HEK293 (cell line): ENCODE measurements at regions not wholly inside any gene's neighbourhood (a gene's known extent, or its start where the extent isn't known, plus 50 kb on each side); places are given as distances from the start of the nearest gene placed in this dataset.

Experiments
- CTCF ChIA-PET: fragments of 350-600 bp; formaldehyde crosslinking; extraction: SDS; loops from one replicate; lab custom pipeline; 2021; ENCODE audit warnings: antibody characterized with exemption; lab: Yijun Ruan, JAX
- POLR2A ChIA-PET: fragments of 300-600 bp; formaldehyde crosslinking; extraction: SDS; loops from one replicate; lab custom pipeline; 2020; ENCODE audit warnings: antibody characterized with exemption, inconsistent platforms; lab: Yijun Ruan, JAX
- H3K27ac ChIP-seq: fragments of 200-500 bp; sonication (Bioruptor generic); 2 replicates; pipeline ENCODE4 v1.5.1; 2014; ENCODE audit warnings: low read depth, low read length, control low read depth, inconsistent platforms; ENCODE audit errors: extremely low read depth
- H3K36me3 ChIP-seq, 2 experiments: fragments of 200-500 bp in 1 of 2; sonication (Bioruptor generic) in 1 of 2; 1 replicate in 1 of 2; 2 replicates in 1 of 2; pipeline ENCODE4 v1.5.1; 2014 to 2017; ENCODE audit warnings: inconsistent platforms in 2 of 2, low read length in 2 of 2; ENCODE audit not compliant: control insufficient read depth in 2 of 2, insufficient read depth in 1 of 2
- H3K4me1 ChIP-seq: fragments of 200-500 bp; sonication (Bioruptor generic); 2 replicates; pipeline ENCODE4 v1.5.1; 2014; ENCODE audit warnings: mild to moderate bottlenecking, low read length, inconsistent platforms; ENCODE audit not compliant: control insufficient read depth, insufficient read depth
- H3K4me3 ChIP-seq: 2 replicates; pipeline ENCODE4 v1.5.1; 2011; ENCODE audit warnings: low read depth, mild to moderate bottlenecking, control low read depth, low read length, moderate library complexity
- H3K9me3 ChIP-seq: fragments of 200-500 bp; sonication (Bioruptor generic); 2 replicates; pipeline ENCODE4 v1.5.1; 2014; ENCODE audit warnings: low read depth, low read length, inconsistent platforms; ENCODE audit not compliant: control insufficient read depth, insufficient read depth
- ATF2 ChIP-seq: fragments of 450-650 bp; formaldehyde crosslinking; IDR thresholded peaks from 2 replicates; pipeline ENCODE4 v1.5.1; 2016; ENCODE audit warnings: missing biosample characterization, missing genetic modification characterization, low read depth
- GLI4 ChIP-seq: fragments of 450-650 bp; formaldehyde crosslinking; IDR thresholded peaks from 2 replicates; pipeline ENCODE4 v1.5.1; 2016; ENCODE audit warnings: missing biosample characterization, missing genetic modification characterization
- HOXD13 ChIP-seq: sonication (generic); formaldehyde crosslinking; IDR thresholded peaks from 2 replicates; pipeline ENCODE4 v1.8.0; 2022; ENCODE audit warnings: missing genetic modification reagents, borderline replicate concordance
- KLF8 ChIP-seq: fragments of 450-650 bp; formaldehyde crosslinking; IDR thresholded peaks from 2 replicates; pipeline ENCODE4 v1.5.1; 2016; ENCODE audit warnings: missing biosample characterization, missing genetic modification characterization
- MEIS1 ChIP-seq: sonication (generic); formaldehyde crosslinking; IDR thresholded peaks from 2 replicates; pipeline ENCODE4 v1.8.1; 2022; ENCODE audit warnings: missing genetic modification reagents, mild to moderate bottlenecking, borderline replicate concordance
- REST ChIP-seq: fragments of 450-650 bp; formaldehyde crosslinking; IDR thresholded peaks from 2 replicates; pipeline ENCODE4 v1.5.1; 2016; ENCODE audit warnings: missing biosample characterization, missing genetic modification characterization
- SP2 ChIP-seq: fragments of 450-650 bp; formaldehyde crosslinking; IDR thresholded peaks from 2 replicates; pipeline ENCODE4 v1.5.1; 2016; ENCODE audit warnings: missing biosample characterization, missing genetic modification characterization
- TSHZ1 ChIP-seq: fragments of 450-650 bp; formaldehyde crosslinking; IDR thresholded peaks from 2 replicates; pipeline ENCODE4 v1.5.1; 2016; ENCODE audit warnings: missing biosample characterization, missing genetic modification characterization, borderline replicate concordance
- ZBTB7A ChIP-seq: fragments of 450-650 bp; formaldehyde crosslinking; IDR thresholded peaks from 2 replicates; pipeline ENCODE4 v1.5.1; 2016; ENCODE audit warnings: low read depth, missing biosample characterization, missing genetic modification characterization
- ZFHX2 ChIP-seq: fragments of 450-650 bp; formaldehyde crosslinking; conservative IDR thresholded peaks from 2 replicates; pipeline ENCODE4 v1.5.1; 2016; ENCODE audit warnings: missing biosample characterization, missing genetic modification characterization
- ZNF121 ChIP-seq: fragments of 450-650 bp; formaldehyde crosslinking; IDR thresholded peaks from 2 replicates; pipeline ENCODE4 v1.5.1; 2016; ENCODE audit warnings: missing biosample characterization, missing genetic modification characterization
- ZNF174 ChIP-seq: fragments of 450-650 bp; formaldehyde crosslinking; IDR thresholded peaks from 2 replicates; pipeline ENCODE4 v1.5.0; 2017; ENCODE audit warnings: missing biosample characterization, mild to moderate bottlenecking, missing genetic modification characterization
- ZNF18 ChIP-seq: fragments of 450-650 bp; formaldehyde crosslinking; IDR thresholded peaks from 2 replicates; pipeline ENCODE4 v1.5.1; 2016; ENCODE audit warnings: missing biosample characterization, missing genetic modification characterization
- ZNF184 ChIP-seq: fragments of 450-650 bp; IDR thresholded peaks from 2 replicates; pipeline ENCODE4 v1.5.1; 2018; ENCODE audit warnings: missing biosample characterization, mild to moderate bottlenecking, missing genetic modification characterization
- ZNF221 ChIP-seq: fragments of 450-650 bp; formaldehyde crosslinking; IDR thresholded peaks from 2 replicates; pipeline ENCODE4 v1.5.1; 2017; ENCODE audit warnings: missing biosample characterization, missing genetic modification characterization, borderline replicate concordance
- ZNF324 ChIP-seq: fragments of 450-650 bp; formaldehyde crosslinking; IDR thresholded peaks from 2 replicates; pipeline ENCODE4 v1.5.1; 2016; ENCODE audit warnings: missing biosample characterization, missing genetic modification characterization
- ZNF335 ChIP-seq: fragments of 450-650 bp; formaldehyde crosslinking; conservative IDR thresholded peaks from 2 replicates; pipeline ENCODE4 v1.5.1; 2016; ENCODE audit warnings: missing biosample characterization, missing genetic modification characterization
- ZNF426 ChIP-seq: fragments of 450-650 bp; formaldehyde crosslinking; IDR thresholded peaks from 2 replicates; pipeline ENCODE4 v1.5.1; 2017; ENCODE audit warnings: missing biosample characterization, missing genetic modification characterization, mild to moderate bottlenecking, inconsistent platforms, moderate library complexity
- ZNF488 ChIP-seq: fragments of 450-650 bp; formaldehyde crosslinking; IDR thresholded peaks from 2 replicates; pipeline ENCODE4 v1.5.1; 2016; ENCODE audit warnings: missing biosample characterization, missing genetic modification characterization
- ZNF544 ChIP-seq: fragments of 450-650 bp; formaldehyde crosslinking; IDR thresholded peaks from 2 replicates; pipeline ENCODE4 v1.5.0; 2017; ENCODE audit warnings: missing biosample characterization, missing genetic modification characterization
- ZNF548 ChIP-seq: fragments of 450-650 bp; formaldehyde crosslinking; IDR thresholded peaks from 2 replicates; pipeline ENCODE4 v1.5.1; 2016; ENCODE audit warnings: missing biosample characterization, missing genetic modification characterization
- ZNF645 ChIP-seq: fragments of 450-650 bp; formaldehyde crosslinking; IDR thresholded peaks from 2 replicates; pipeline ENCODE4; 2016; ENCODE audit warnings: missing biosample characterization, missing genetic modification characterization
- ZNF660 ChIP-seq: fragments of 450-650 bp; IDR thresholded peaks from 2 replicates; pipeline ENCODE4 v1.5.1; 2018; ENCODE audit warnings: missing biosample characterization, mild to moderate bottlenecking, missing genetic modification characterization
- ZNF837 ChIP-seq: fragments of 450-650 bp; formaldehyde crosslinking; IDR thresholded peaks from 2 replicates; pipeline ENCODE4 v1.5.1; 2016; ENCODE audit warnings: missing biosample characterization, missing genetic modification characterization
- ZSCAN16 ChIP-seq: fragments of 450-650 bp; formaldehyde crosslinking; IDR thresholded peaks from 2 replicates; pipeline ENCODE4 v1.5.1; 2016; ENCODE audit warnings: missing biosample characterization, missing genetic modification characterization
- ZSCAN30 ChIP-seq: fragments of 450-650 bp; IDR thresholded peaks from 2 replicates; pipeline ENCODE4 v1.5.1; 2018; ENCODE audit warnings: missing biosample characterization, mild to moderate bottlenecking, missing genetic modification characterization, moderate library complexity

- TF ChIP-seq HOXD13 (CRISPR knock-in tag) = no peak
- no peak for TF ChIP-seq ZNF121 (tag by site-specific recombination)
- no peak for TF ChIP-seq ZNF174 (tag by site-specific recombination)
- no peak for TF ChIP-seq SP2 (tag by site-specific recombination)
- TF ChIP-seq ZNF184 (tag by site-specific recombination) = no peak
- no peak for TF ChIP-seq ZNF221 (tag by site-specific recombination)
- no peak for TF ChIP-seq MEIS1
- TF ChIP-seq GLI4 (tag by site-specific recombination) = no peak
- no peak for TF ChIP-seq ZNF324
- TF ChIP-seq ZFHX2 (tag by site-specific recombination) = no peak
- TF ChIP-seq ZNF488 (tag by site-specific recombination) = no peak
- TF ChIP-seq KLF8 (tag by site-specific recombination) = no peak
- TF ChIP-seq ZSCAN30 (tag by site-specific recombination) = no peak
- no peak for TF ChIP-seq ZNF18 (tag by site-specific recombination)
- TF ChIP-seq ZNF837 = no peak
- no peak for TF ChIP-seq TSHZ1 (tag by site-specific recombination)
- no peak for TF ChIP-seq ZNF544 (tag by site-specific recombination)
- no peak for TF ChIP-seq ZNF426 (tag by site-specific recombination)
- TF ChIP-seq ZNF548 = no peak
- TF ChIP-seq ZNF660 = no peak
- Histone ChIP-seq H3K9me3 (no peaks in the 10 kb centered on the region), H3K4me1 (no peaks in the 10 kb centered on the region), H3K27ac (no peak overlapping the region), H3K36me3 (no peaks in the 10 kb centered on the region), H3K4me3 (no peak overlapping the region)
- CTCF ChIA-PET = no interaction called here
- POLR2A ChIA-PET = no interaction called here
Observed at GRCh38 chr2:183773775-183774174, 649.5 kb downstream of the NUP35 start.

- ChIA-PET CTCF (no interaction called here), POLR2A (no interaction called here)
- H3K27ac ChIP-seq = no peak overlapping the region
- H3K36me3 ChIP-seq = no peaks in the 10 kb centered on the region
- no peaks in the 10 kb centered on the region for H3K9me3 ChIP-seq
- H3K4me3 ChIP-seq = no peak overlapping the region
- no peaks in the 10 kb centered on the region for H3K4me1 ChIP-seq
- TF ChIP-seq ATF2 (tag by site-specific recombination) (no peak), ZBTB7A (no peak), ZSCAN30 (tag by site-specific recombination) (no peak), ZNF174 (tag by site-specific recombination) (no peak), ZNF645 (tag by site-specific recombination) (no peak), REST (tag by site-specific recombination) (no peak), ZNF335 (no peak), ZSCAN16 (no peak)
Observed at GRCh38 chr2:183780072-183780471, 655.8 kb downstream of the NUP35 start.
